OCI-LY7 (cell line): ENCODE measurements at regions not wholly inside any gene's neighbourhood (a gene's known extent, or its start where the extent isn't known, plus 50 kb on each side); places are given as distances from the start of the nearest gene placed in this dataset.

ENCODE experiments used
- EZH2phosphoT487 ChIP-seq: fragments of 200-600 bp; sonication (generic); IDR thresholded peaks from 2 replicates; pipeline ENCODE4 v1.6.1; 2018; ENCODE audit warnings: low read depth, borderline replicate concordance, mild to moderate bottlenecking, mixed run types, antibody characterized with exemption, low read length, moderate library complexity, mixed read lengths
- TF ChIP-seq, protein P1 (sequence below): fragments of 200-600 bp; sonication (generic); conservative IDR thresholded peaks from 2 replicates; pipeline ENCODE4 v1.5.1; 2014; ENCODE audit warnings: mild to moderate bottlenecking, antibody characterized with exemption, low read length, moderate library complexity, mixed read lengths

DNA sequence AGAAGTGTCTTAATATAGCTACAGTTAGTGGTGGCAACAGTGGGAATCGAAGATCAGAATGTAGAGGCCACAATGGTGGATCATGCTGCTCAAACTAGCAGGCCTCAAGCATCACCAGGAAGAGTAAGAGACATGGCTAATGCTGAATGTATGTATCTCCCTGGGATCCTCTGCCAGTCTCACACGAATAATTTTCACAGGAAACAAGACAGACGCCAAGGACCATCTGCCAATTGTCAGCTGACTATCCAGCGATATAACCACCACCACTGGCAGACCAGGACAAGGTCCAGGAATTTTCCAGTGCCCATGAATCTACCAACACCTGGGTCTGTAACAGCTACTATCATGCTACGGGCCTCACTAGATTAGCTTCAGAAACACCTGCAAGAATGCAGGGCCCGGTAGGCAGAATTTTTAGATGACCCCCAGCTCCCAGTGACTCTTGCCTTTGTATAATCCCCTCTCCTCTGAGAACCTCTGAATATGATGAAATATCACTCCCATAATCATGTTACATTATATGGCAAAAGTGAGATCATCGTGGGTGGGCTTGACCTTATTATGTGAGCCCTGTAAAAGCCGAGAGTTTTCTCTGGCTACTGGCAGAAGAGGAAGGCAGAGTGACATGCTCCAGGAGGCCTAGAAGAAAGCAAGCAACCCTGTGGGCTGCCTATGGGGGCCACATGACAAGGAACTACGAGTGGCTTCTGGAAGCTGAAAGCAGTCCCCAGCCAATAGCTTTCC, 429.8 kb downstream of the BCOR start:
- TF ChIP-seq, protein P1, sequence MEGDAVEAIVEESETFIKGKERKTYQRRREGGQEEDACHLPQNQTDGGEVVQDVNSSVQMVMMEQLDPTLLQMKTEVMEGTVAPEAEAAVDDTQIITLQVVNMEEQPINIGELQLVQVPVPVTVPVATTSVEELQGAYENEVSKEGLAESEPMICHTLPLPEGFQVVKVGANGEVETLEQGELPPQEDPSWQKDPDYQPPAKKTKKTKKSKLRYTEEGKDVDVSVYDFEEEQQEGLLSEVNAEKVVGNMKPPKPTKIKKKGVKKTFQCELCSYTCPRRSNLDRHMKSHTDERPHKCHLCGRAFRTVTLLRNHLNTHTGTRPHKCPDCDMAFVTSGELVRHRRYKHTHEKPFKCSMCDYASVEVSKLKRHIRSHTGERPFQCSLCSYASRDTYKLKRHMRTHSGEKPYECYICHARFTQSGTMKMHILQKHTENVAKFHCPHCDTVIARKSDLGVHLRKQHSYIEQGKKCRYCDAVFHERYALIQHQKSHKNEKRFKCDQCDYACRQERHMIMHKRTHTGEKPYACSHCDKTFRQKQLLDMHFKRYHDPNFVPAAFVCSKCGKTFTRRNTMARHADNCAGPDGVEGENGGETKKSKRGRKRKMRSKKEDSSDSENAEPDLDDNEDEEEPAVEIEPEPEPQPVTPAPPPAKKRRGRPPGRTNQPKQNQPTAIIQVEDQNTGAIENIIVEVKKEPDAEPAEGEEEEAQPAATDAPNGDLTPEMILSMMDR = no peak
- no peak for TF ChIP-seq EZH2phosphoT487
